A673 (cell line): ENCODE measurements at regions not wholly inside any gene's neighbourhood (a gene's known extent, or its start where the extent isn't known, plus 50 kb on each side); places are given as distances from the start of the nearest gene placed in this dataset.

Experiments used
- BruUV-seq: library from RNA; stranded (reverse); fragments of 400-500 nt; replicated peaks from 2 replicates; lab custom pipeline; 2021; lab: Mats Ljungman, UMichigan
- CTCF ChIA-PET: fragments of 300-600 bp; sonication (Branson Sonifier 250); formaldehyde crosslinking; loops from one replicate; lab custom pipeline; 2022; ENCODE audit warnings: antibody characterized with exemption; lab: Charles Lee
- POLR2A ChIA-PET: fragments of 300-600 bp; sonication (Branson Sonifier 250); formaldehyde crosslinking; loops from one replicate; lab custom pipeline; 2022; ENCODE audit warnings: antibody characterized with exemption; ENCODE audit not compliant: low non-redundant PET; lab: Charles Lee
- DNase-seq: peaks from one replicate; pipeline ENCODE4 v3.0.0-alpha.2; 2015; ENCODE audit warnings: low spot score
- H3K27ac ChIP-seq: fragments of 200-600 bp; sonication (generic); 2 replicates; pipeline ENCODE4 v1.5.1; 2016; ENCODE audit warnings: mixed run types, low read depth, mild to moderate bottlenecking, mixed read lengths, antibody characterized with exemption, low read length; ENCODE audit not compliant: poor library complexity, severe bottlenecking
- H3K27me3 ChIP-seq: fragments of 200-600 bp; sonication (generic); replicated peaks from 2 replicates; pipeline ENCODE4 v1.6.1; 2017; ENCODE audit warnings: mixed run types, low read depth, mild to moderate bottlenecking, mixed read lengths, antibody characterized with exemption, low read length; ENCODE audit not compliant: insufficient read depth, poor library complexity
- H3K36me3 ChIP-seq: fragments of 200-600 bp; sonication (generic); 2 replicates; pipeline ENCODE4 v1.6.1; 2016; ENCODE audit warnings: mixed run types, mild to moderate bottlenecking, mixed read lengths, antibody characterized with exemption, low read length; ENCODE audit not compliant: insufficient read depth, poor library complexity, severe bottlenecking
- H3K4me1 ChIP-seq: fragments of 200-600 bp; sonication (generic); 2 replicates; pipeline ENCODE4 v1.6.1; 2017; ENCODE audit warnings: mixed run types, mild to moderate bottlenecking, mixed read lengths, antibody characterized with exemption, low read length; ENCODE audit not compliant: insufficient read depth, poor library complexity, severe bottlenecking
- H3K4me3 ChIP-seq: fragments of 200-600 bp; sonication (generic); 2 replicates; pipeline ENCODE4 v1.5.1; 2016; ENCODE audit warnings: low read depth, mixed run types, mild to moderate bottlenecking, mixed read lengths, low read length; ENCODE audit not compliant: poor library complexity, severe bottlenecking
- H3K9me3 ChIP-seq: fragments of 200-600 bp; sonication (generic); 2 replicates; pipeline ENCODE4 v1.6.1; 2016; ENCODE audit warnings: mixed run types, low read depth, mild to moderate bottlenecking, mixed read lengths, antibody characterized with exemption, low read length; ENCODE audit not compliant: poor library complexity, severe bottlenecking
- CTCF ChIP-seq: fragments of 300-800, 200-600 bp; sonication (generic); conservative IDR thresholded peaks from 2 replicates; pipeline ENCODE4 v1.5.1; 2017; ENCODE audit warnings: low read depth, mild to moderate bottlenecking, antibody characterized with exemption, low read length, moderate library complexity, mixed read lengths
- EZH2 ChIP-seq: fragments of 200-600 bp; sonication (generic); IDR thresholded peaks from 2 replicates; pipeline ENCODE4 v1.6.1; 2017; ENCODE audit warnings: borderline replicate concordance, low read depth, mild to moderate bottlenecking, mixed read lengths, antibody characterized with exemption, low read length; ENCODE audit not compliant: poor library complexity, severe bottlenecking
- intact Hi-C: fragments of 100-400 bp; cut with micrococcal nuclease; formaldehyde crosslinking; loops from one replicate; pipeline ENCODE4 v1.10.0; 2022; ENCODE audit not compliant: unreplicated experiment

DNA sequence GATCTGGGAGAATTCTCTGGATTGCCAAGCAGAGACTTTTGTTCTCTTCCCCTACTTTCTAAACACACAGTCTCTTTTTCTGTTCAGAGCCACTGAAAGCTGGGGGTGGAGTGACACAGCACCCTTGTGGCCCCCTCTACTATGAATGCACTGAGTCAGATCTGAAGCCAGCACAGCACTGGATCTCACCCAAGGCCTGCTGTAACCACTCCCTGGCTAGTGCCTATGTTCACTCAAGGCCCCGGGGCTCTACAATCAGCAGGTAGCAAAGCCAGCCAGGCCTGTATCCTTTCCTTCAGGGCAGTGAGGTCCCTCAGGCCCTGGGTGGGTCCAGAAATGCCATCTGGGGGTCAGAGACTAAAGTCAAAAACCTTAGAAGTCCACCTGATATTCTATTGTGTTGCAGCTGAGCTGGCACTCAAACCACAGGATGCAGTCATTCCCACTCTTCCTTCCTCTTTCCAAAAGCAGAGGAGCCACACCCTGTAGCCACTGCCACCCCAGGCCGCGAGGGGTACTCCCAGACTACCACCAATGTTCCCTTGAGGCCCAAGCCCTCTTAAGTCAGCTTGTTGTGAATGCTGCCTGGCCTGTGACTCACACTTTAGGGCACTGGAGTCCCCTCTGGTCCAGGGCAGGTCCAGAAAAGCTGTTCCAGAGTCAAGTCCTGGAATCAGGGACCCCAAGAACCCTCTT lies 110.1 kb upstream of the RXFP2 start:
- H3K9me3 ChIP-seq, result no peaks in the 10 kb centered on the region
- no TSS peak for BruUV-seq
- no peak overlapping the region for H3K4me3 ChIP-seq
- POLR2A ChIA-PET, result no interaction called here
- no peaks in the 10 kb centered on the region for H3K4me1 ChIP-seq
- intact Hi-C loops, result no loop called here
- DNase-seq, result no peak
- no peaks in the 10 kb centered on the region for H3K36me3 ChIP-seq
- H3K27me3 ChIP-seq, result no peaks in the 10 kb centered on the region
- no peak overlapping the region for H3K27ac ChIP-seq
- CTCF ChIA-PET, result no interaction called here
- TF ChIP-seq EZH2, result no peak
- no peak for TF ChIP-seq CTCF

DNA sequence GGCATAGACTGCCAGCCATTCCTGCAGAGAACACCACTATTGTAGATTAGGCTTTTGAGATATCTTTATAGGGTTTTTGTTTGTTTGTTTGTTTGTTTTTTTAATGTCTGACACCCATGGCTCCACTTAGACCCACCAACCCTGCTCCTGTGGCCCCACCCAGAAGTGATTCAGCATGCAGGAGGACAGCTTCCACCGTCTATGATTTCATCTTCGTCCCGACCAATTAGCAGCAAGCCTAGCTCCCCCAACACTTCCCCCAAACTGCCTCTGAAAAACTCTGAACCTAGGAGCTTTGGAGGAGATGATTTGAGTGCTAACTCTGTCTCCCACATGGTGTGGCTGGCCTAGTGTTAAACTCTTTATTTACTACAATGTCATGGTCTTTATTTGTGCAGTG lies 108.3 kb upstream of the RXFP2 start:
- H3K36me3 ChIP-seq, result no peaks in the 10 kb centered on the region
- intact Hi-C loops, result no loop called here
- TF ChIP-seq CTCF, result no peak
- no peak for TF ChIP-seq EZH2
- H3K4me3 ChIP-seq, result no peak overlapping the region
- POLR2A ChIA-PET, result no interaction called here
- H3K4me1 ChIP-seq, result no peaks in the 10 kb centered on the region
- H3K27me3 ChIP-seq, result no peaks in the 10 kb centered on the region
- no peak for DNase-seq
- CTCF ChIA-PET, result interaction anchor here (0.7 kb wide), 1 partner anchor 14 kb away, joined by 4 read pairs; no protein-coding TSS in a partner anchor
- H3K9me3 ChIP-seq, result no peaks in the 10 kb centered on the region
- no peak overlapping the region for H3K27ac ChIP-seq
- BruUV-seq, result no TSS peak

GRCh38 chr13:31631746-31632145 lies 107.6 kb upstream of the RXFP2 start:
- H3K27ac ChIP-seq, result no peak overlapping the region
- CTCF ChIA-PET, result no interaction called here

More at GRCh38 chr13:31631746-31632145, 107.6 kb upstream of the RXFP2 start:
- H3K9me3 ChIP-seq, result no peaks in the 10 kb centered on the region
- no TSS peak for BruUV-seq
- intact Hi-C loops, result no loop called here
- no peak for DNase-seq
- POLR2A ChIA-PET, result no interaction called here
- H3K36me3 ChIP-seq, result no peaks in the 10 kb centered on the region
- TF ChIP-seq CTCF (no peak), EZH2 (no peak)
- no peaks in the 10 kb centered on the region for H3K4me1 ChIP-seq
- no peak overlapping the region for H3K4me3 ChIP-seq
- no peaks in the 10 kb centered on the region for H3K27me3 ChIP-seq
